ENCODE measurements at regions not wholly inside any gene's neighbourhood (a gene's known extent, or its start where the extent isn't known, plus 50 kb on each side); places are given as distances from the start of the nearest gene placed in this dataset.

GRCh38 chr9:108325406-108325805 is 530.4 kb downstream of the ACTL7B start:
- Histone ChIP-seq H3K27me3 (no peaks in the 10 kb centered on the region), H3K4me1 (ENCODE audit: insufficient read depth) (no peaks in the 10 kb centered on the region), H3K9me3 (no peaks in the 10 kb centered on the region), H3K36me3 (no peaks in the 10 kb centered on the region), H3K27ac (no peak overlapping the region), H3K4me3 (no peak overlapping the region)
- no peak for DNase-seq
- intact Hi-C loops (cut with DNase I), result no loop called here
- WGBS, 3 donors, result 69 to 88% (median 80%) methylated on average over 1 of the region's 1 CpG
- TF ChIP-seq CTCF (IDR thresholded peaks at IDR 0.05) (no peak), EP300 (IDR thresholded peaks at IDR 0.05) (no peak), POLR2A (IDR thresholded peaks at IDR 0.05) (no peak)

GRCh38 chr9:108323615-108324014 is 532.2 kb downstream of the ACTL7B start:
- Histone ChIP-seq H3K9me3 (no peaks in the 10 kb centered on the region), H3K36me3 (no peaks in the 10 kb centered on the region), H3K4me1 (ENCODE audit: insufficient read depth) (no peaks in the 10 kb centered on the region), H3K27ac (no peak overlapping the region), H3K27me3 (no peaks in the 10 kb centered on the region), H3K4me3 (no peak overlapping the region)
- intact Hi-C loops (cut with DNase I), result no loop called here
- 63 to 90% (median 85%) methylated on average over 3 of the region's 3 CpGs for WGBS, 3 donors
- no peak for DNase-seq
- TF ChIP-seq POLR2A (IDR thresholded peaks at IDR 0.05), result no peak
- TF ChIP-seq EP300 (IDR thresholded peaks at IDR 0.05), result no peak
- no peak for TF ChIP-seq CTCF (IDR thresholded peaks at IDR 0.05)

- no peak overlapping the region for H3K27ac ChIP-seq
- H3K27me3 ChIP-seq, result no peaks in the 10 kb centered on the region
- no peaks in the 10 kb centered on the region for H3K9me3 ChIP-seq
- WGBS, 3 donors, result 53 to 61% (median 59%) methylated on average over 1 of the region's 1 CpG
- intact Hi-C loops (cut with DNase I), result no loop called here
- no peaks in the 10 kb centered on the region for H3K36me3 ChIP-seq
- TF ChIP-seq EP300 (IDR thresholded peaks at IDR 0.05) (no peak), POLR2A (IDR thresholded peaks at IDR 0.05) (no peak), CTCF (IDR thresholded peaks at IDR 0.05) (no peak)
- H3K4me3 ChIP-seq, result no peak overlapping the region
- no peak for DNase-seq
- no peaks in the 10 kb centered on the region for H3K4me1 ChIP-seq (ENCODE audit: insufficient read depth)
Observed at GRCh38 chr9:108322326-108323098, 533.3 kb downstream of the ACTL7B start.

GRCh38 chr9:108316630-108317029 is 539.2 kb downstream of the ACTL7B start:
- Histone ChIP-seq H3K27ac (no peak overlapping the region), H3K9me3 (no peaks in the 10 kb centered on the region), H3K36me3 (no peaks in the 10 kb centered on the region), H3K4me1 (ENCODE audit: insufficient read depth) (no peaks in the 10 kb centered on the region), H3K27me3 (no peaks in the 10 kb centered on the region), H3K4me3 (no peak overlapping the region)
- TF ChIP-seq POLR2A (IDR thresholded peaks at IDR 0.05) (no peak), EP300 (IDR thresholded peaks at IDR 0.05) (no peak), CTCF (IDR thresholded peaks at IDR 0.05) (no peak)
- intact Hi-C loops (cut with DNase I), result no loop called here
- DNase-seq, result no peak
